Muscle of arm (tissue), 1 donor: ENCODE measurements at regions not wholly inside any gene's neighbourhood (a gene's known extent, or its start where the extent isn't known, plus 50 kb on each side); places are given as distances from the start of the nearest gene placed in this dataset.
A peak's percentile ranks its signal among the peaks of the same experiment; 100 is the strongest.

Experiments
- DNase-seq: peaks from one replicate; pipeline ENCODE4 v3.0.0-alpha.2; 2013

DNA sequence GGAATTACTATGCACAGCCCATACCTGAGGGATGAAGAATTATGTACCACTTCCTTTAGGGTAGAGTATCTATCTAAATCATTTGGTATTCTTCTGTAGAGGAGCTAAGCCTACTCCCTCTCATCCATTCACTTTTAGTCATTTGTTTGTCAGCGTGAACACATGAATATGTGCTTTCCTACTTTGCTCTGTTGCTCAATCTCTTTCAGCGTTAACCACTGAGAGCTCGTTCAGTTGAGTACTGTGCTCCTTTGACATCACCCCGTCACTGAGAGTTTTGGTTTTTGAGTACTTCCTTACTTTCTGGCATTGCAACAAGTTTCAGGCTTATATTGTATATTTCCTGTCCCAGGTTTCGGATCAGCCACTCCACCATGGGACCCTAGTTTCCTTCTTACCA, 700.6 kb downstream of the NLGN4X start:
- DNase-seq: no peak

DNA sequence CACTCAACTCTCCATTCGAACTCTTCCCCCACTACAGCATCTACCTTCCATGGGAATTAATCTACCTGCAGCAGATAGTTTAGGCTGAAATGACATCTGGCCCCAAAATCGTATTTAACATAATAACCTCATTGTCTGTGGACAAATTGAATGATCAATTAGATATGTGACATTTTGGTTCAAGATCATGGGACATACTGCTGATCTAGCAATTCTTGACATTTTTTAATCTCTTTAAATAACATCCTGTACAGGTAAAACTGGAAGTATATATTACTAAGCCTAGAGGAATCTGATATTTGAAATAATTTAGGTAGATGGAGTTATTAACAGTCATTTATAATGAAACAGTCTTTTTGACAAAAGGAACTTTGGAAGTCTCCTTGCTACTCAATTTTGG, 702.5 kb downstream of the NLGN4X start:
- DNase-seq: no peak

DNA sequence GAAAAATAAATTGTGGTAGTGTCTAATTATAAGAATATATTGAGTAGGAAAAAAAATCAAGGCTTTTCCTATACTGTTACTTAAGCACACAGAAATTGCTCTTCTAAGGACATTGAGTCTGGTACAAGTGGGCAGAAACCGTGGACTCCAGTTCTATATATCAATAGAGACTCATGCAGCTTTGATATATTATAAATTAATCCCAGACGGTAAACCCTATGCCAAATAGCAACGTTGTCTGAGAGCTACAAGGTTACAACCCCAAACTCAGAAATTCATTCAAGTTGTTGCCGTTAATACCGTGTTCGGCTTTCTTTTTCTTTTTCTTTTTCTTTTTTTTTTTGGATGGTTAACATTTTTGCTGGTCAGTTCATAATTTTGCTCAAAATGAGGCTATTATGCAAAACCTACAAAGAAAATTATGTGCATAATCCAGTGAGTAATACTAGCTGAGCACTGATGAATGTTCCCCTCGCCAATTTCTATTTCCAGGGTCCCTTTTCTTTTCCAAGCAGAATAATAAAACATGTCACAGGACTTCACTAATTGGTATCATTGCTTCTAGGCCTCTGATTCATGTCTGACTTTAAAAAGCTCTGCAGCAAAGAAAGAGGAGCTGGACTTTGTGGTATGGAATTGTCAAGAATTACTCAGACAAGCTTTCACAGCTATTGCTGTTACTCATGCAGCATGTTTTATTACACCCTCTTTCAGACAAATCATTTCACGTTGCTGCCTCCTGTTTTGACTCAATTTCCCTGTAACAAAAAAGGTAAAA, 737.7 kb downstream of the NLGN4X start:
- DNase-seq: no peak

- DNase-seq: no peak
These were observed 754.4 kb downstream of the NLGN4X start for GRCh38 chrX:5474282-5474681.

- DNase-seq: no peak
These were observed 770.3 kb downstream of the NLGN4X start for GRCh38 chrX:5458300-5458842.

- no peak for DNase-seq
These were observed 779.3 kb downstream of the NLGN4X start for GRCh38 chrX:5449323-5449722.

- DNase-seq: no peak
These were observed 796.8 kb downstream of the NLGN4X start for GRCh38 chrX:5431823-5432222.

GRCh38 chrX:5425119-5425518, 803.5 kb downstream of the NLGN4X start:
- no peak for DNase-seq

DNA sequence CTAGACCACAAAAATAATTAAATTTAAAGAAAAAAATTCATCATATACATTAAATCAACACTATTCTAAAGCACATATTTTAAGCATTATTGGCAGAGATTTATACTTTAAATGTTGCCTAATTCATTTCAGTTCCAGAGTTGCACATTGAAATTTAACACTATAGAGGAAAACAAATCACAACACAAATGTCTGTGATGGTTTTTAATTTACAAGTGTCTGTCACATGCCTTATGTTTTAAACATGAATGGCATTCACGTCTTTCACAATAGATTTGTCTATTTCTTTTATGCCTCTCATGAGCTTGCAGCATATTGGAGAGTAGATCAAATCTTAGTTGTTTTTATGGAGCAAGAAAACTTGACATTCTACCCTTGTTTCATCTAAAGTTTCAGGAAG, 811.3 kb downstream of the NLGN4X start:
- DNase-seq: no peak

GRCh38 chrX:5415738-5416137, 812.9 kb downstream of the NLGN4X start:
- DNase-seq: no peak

- DNase-seq: no peak
These were observed 819.6 kb downstream of the NLGN4X start for GRCh38 chrX:5409106-5409505.

DNA sequence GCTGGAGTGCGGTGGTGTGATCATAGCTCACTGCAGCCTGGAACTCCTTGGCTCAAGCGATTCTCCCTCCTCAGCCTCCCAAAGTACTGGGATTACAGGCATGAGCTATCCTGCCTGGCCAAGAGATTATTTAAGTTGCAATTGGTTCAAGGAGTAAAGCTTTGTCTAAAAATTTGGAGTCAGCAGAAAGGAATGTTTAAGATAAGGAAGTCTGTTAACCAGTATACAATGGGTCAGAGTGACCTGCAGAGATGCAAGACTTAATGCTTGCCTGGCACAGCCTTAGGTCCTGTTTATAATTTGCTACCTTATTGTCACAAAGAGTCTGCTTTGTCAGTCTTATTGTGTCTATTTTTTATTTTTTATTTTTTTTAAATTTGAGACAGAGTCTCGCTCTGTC, 826.2 kb downstream of the NLGN4X start:
- no peak for DNase-seq

DNA sequence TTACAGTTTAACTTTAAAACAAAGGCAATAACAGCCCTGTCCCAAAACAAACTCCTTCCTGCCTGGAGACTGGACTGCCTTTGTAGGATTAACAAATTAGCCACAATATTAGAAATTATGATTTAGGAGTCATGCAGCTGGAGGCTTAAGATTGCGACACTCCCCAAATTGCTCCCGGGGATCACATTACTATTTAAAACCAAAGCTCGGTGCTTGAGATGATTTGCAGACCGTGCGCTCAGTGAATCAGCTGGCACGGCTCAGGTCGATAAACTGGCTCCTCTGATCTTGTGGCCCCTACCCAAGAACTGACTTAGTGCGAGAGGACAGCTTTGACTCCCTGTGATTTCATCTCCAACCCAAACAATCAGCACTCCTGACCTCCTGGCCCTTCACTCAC, 829.3 kb downstream of the NLGN4X start:
- no peak for DNase-seq

GRCh38 chrX:5397409-5397808, 831.3 kb downstream of the NLGN4X start:
- DNase-seq: no peak

- no peak for DNase-seq
These were observed 838.3 kb downstream of the NLGN4X start for GRCh38 chrX:5390376-5390775.

DNA sequence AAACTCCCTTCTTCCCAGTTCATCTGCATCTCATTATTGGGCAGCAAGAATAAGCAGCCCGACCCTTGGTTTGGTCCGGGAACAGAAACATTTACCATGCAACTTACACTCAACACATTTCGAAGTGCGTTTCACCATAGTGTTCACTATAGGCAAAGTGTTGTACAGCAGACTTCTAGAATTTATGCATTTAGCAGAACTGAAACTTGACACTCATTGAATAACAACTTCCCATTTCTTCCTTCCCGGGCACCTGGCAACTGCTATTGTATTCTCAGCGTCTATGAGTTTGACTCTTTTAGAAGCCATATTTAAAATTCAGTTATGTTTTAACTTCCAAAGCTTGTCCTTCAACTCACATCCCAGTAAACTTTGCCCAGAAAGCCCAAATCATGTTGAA, 840.6 kb downstream of the NLGN4X start:
- DNase-seq: no peak

- DNase-seq: no peak
These were observed 848.2 kb downstream of the NLGN4X start for GRCh38 chrX:5380426-5380825.

DNA sequence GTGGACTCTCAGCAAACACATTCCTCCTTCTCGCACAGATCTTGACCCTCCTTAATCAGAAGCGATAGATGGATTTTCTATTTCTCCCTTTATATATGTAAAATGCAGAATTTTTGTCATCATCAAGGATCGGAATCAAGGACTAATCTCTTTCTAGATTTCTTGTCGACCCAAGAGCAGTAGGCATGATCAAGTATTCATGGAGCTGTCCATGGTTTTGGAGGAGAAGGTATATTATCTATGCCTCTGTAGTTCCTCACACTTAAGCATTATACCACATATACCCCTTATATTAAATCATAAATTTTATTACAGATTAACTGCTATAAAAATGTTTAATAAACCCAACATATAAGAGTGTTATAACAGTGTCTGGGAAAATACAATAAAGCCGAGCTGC, 886.8 kb downstream of the NLGN4X start:
- DNase-seq: no peak

DNA sequence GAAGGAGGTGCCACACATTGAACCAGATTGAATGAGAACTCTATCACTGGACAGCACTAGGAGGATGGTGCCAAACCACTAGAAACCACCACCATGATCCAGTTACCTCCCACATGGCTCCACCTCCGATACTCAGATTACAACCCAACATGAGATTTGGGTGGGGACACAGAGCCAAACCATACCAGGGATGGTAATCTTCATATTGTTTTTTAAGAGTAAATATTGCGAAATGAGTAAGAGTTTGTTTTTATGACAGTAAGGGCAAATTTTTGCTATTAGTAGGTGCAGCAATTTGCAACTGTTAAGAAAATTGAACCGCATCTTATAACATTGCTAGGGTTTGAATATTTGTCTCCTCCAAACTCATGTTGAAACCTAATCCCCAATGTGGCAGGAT, 891.5 kb downstream of the NLGN4X start:
- DNase-seq: no peak

DNA sequence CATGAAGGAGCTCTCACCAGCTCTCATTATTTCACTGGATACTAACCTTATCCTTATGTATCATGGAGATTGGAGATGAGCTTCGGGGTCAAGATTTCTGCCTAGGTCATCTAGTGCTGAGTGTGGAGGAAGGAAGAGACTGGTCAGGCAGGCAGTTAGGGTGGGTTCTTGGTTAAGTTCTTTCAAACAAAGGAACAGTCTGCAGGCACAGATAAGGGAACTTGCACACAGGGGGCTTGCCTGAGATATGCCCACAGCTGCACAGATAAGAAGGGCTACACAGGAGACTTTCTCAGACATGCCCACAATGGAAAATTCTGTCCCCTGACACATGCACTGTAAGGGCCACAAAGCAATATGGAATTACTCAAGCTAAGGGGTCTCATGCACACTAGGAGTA, 904.1 kb downstream of the NLGN4X start:
- no peak for DNase-seq

DNA sequence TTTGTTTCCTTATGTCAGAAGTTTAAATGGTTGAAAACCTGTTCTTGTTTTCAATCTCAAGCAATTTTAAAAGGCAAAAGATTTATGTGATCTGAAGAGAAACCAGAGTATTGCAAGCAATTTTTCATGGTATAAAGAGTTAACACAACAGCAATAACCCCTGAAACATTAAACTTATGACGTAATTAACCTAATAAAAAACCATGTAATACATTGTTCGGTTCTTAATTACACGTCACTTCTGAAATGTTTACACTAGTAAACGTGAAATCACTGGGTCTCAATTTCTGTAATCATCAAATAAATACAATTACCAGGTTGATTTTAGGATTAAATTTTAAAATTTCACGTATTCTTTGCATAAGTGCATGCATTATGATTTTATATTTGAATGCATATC, 914.5 kb downstream of the NLGN4X start:
- DNase-seq: no peak

- no peak for DNase-seq
These were observed 921.3 kb downstream of the NLGN4X start for GRCh38 chrX:5307416-5307815.

DNA sequence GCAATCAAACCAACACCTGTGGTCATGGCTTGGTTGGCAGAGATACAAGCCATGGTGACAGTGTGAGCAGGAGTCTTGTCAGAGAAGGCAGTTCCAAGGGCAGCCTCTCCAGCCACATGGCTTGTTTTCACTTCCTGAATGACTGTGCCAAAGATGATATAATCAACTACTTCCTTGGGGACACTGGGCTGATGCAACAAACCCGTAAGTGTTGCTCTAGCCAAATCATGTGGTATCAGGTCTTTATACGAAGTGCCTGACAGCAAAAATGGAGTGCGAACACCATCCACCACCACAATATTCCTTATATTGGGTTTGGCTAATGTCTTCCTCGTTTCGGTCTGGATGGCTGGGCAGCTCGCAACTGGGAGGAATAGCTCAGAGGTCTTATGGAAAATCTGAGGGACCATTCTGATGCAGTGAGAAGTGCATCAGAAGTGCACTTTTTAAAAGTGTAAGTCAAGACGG, 922.0 kb downstream of the NLGN4X start:
- peak; percentile 25 for DNase-seq

DNA sequence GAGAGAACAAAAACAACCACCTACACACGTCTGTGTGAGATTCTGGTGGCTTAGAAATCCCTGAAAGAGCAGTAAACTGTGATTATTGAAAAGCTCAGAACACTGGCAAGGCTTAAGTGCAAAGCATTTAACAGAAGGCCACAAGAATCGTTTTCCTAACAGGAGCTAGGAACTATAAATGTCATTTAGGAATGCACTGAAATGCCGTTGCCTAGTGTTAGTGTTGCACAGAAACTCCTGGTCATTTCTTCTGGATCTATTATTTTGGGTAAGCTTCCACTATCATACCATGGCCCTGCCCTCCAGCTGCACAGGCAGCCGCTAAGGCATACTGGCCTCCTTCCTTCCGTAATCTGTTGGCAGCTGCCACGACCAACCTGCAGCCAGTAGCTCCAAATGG, 923.2 kb downstream of the NLGN4X start:
- no peak for DNase-seq
